OCI-LY7 (cell line): ENCODE measurements at regions not wholly inside any gene's neighbourhood (a gene's known extent, or its start where the extent isn't known, plus 50 kb on each side); places are given as distances from the start of the nearest gene placed in this dataset.

ENCODE experiments used
- BruUV-seq: library from RNA; stranded (reverse); fragments of 400-500 nt; replicated peaks from 2 replicates; lab custom pipeline; 2021; lab: Mats Ljungman, UMichigan
- CTCF ChIA-PET: fragments of 300-600 bp; sonication (Branson Sonifier 250); formaldehyde crosslinking; loops from one replicate; lab custom pipeline; 2022; ENCODE audit warnings: antibody characterized with exemption; ENCODE audit not compliant: unreplicated experiment; lab: Charles Lee
- POLR2A ChIA-PET: fragments of 300-600 bp; sonication (Branson Sonifier 250); formaldehyde crosslinking; loops from one replicate; lab custom pipeline; 2022; ENCODE audit warnings: antibody characterized with exemption; lab: Charles Lee
- DNase-seq: peaks from one replicate; pipeline ENCODE4 v3.0.0-alpha.2; 2015; ENCODE audit warnings: low spot score
- H2AFZ ChIP-seq: fragments of 200-600 bp; sonication (generic), shearing (Covaris generic); 2 replicates; pipeline ENCODE4 v1.6.1; 2014; ENCODE audit warnings: mild to moderate bottlenecking, antibody characterized with exemption, low read length, moderate library complexity
- H3K27ac ChIP-seq: fragments of 200-600 bp; sonication (generic); 2 replicates; pipeline ENCODE4 v1.5.1; 2014; ENCODE audit warnings: mixed run types, low read depth, mild to moderate bottlenecking, moderate library complexity, low read length, inconsistent platforms; ENCODE audit not compliant: poor library complexity, severe bottlenecking
- H3K36me3 ChIP-seq: fragments of 200-600 bp; sonication (generic); 2 replicates; pipeline ENCODE4 v1.6.1; 2014; ENCODE audit warnings: mild to moderate bottlenecking, antibody characterized with exemption, low read length, moderate library complexity, mixed read lengths; ENCODE audit not compliant: insufficient read depth
- H3K4me1 ChIP-seq: fragments of 200-600 bp; sonication (generic); 2 replicates; pipeline ENCODE4 v1.5.1; 2014; ENCODE audit warnings: mild to moderate bottlenecking, low read length; ENCODE audit not compliant: insufficient read depth, poor library complexity, severe bottlenecking
- H3K4me2 ChIP-seq: fragments of 200-600 bp; sonication (generic); 2 replicates; pipeline ENCODE4 v1.6.1; 2014; ENCODE audit warnings: mild to moderate bottlenecking, low read length
- H3K4me3 ChIP-seq: fragments of 200-600 bp; sonication (generic); 2 replicates; pipeline ENCODE4 v1.5.1; 2014; ENCODE audit warnings: mild to moderate bottlenecking, low read depth, low read length; ENCODE audit not compliant: poor library complexity, severe bottlenecking
- H3K79me2 ChIP-seq: fragments of 200-600 bp; sonication (generic); 2 replicates; pipeline ENCODE4 v1.6.1; 2016; ENCODE audit warnings: low read depth, mild to moderate bottlenecking, low read length, moderate library complexity, mixed read lengths; ENCODE audit not compliant: insufficient read depth
- H3K9me2 ChIP-seq: fragments of 200-600 bp; sonication (generic); 2 replicates; pipeline ENCODE4 v1.6.1; 2016; ENCODE audit warnings: mild to moderate bottlenecking, low read length, mixed read lengths; ENCODE audit not compliant: insufficient read depth
- H3K9me3 ChIP-seq: fragments of 200-600 bp; sonication (generic); 2 replicates; pipeline ENCODE4 v1.6.1; 2014; ENCODE audit warnings: mild to moderate bottlenecking, mixed run types, low read length, mixed read lengths
- H4K20me1 ChIP-seq: fragments of 200-600 bp; sonication (generic); 2 replicates; pipeline ENCODE4 v1.6.1; 2014; ENCODE audit warnings: mild to moderate bottlenecking, antibody characterized with exemption, low read length, moderate library complexity, mixed read lengths; ENCODE audit not compliant: insufficient read depth
- CTCF ChIP-seq: fragments of 200-600 bp; sonication (generic); conservative IDR thresholded peaks from 2 replicates; pipeline ENCODE4 v1.5.1; 2014; ENCODE audit warnings: mild to moderate bottlenecking, antibody characterized with exemption, low read length, moderate library complexity, mixed read lengths
- EZH2phosphoT487 ChIP-seq: fragments of 200-600 bp; sonication (generic); IDR thresholded peaks from 2 replicates; pipeline ENCODE4 v1.6.1; 2018; ENCODE audit warnings: low read depth, borderline replicate concordance, mild to moderate bottlenecking, mixed run types, antibody characterized with exemption, low read length, moderate library complexity, mixed read lengths
- intact Hi-C: fragments of 100-400 bp; cut with micrococcal nuclease; formaldehyde crosslinking; loops from one replicate; pipeline ENCODE4 v1.10.0; 2022; ENCODE audit not compliant: unreplicated experiment

- BruUV-seq: no TSS peak
- no peak overlapping the region for H2AFZ ChIP-seq
- no peaks in the 10 kb centered on the region for H3K36me3 ChIP-seq
- no peak overlapping the region for H3K27ac ChIP-seq
- no peaks in the 10 kb centered on the region for H3K9me2 ChIP-seq
- ChIA-PET CTCF (no interaction called here), POLR2A (no interaction called here)
- DNase-seq: no peak
- H3K4me3 ChIP-seq: no peak overlapping the region
- no peak overlapping the region for H3K4me2 ChIP-seq
- no peak for TF ChIP-seq EZH2phosphoT487
- TF ChIP-seq CTCF: no peak
- H3K4me1 ChIP-seq: no peaks in the 10 kb centered on the region
- intact Hi-C loops: loop anchor here (10.0 kb wide), 1 partner anchor 300 kb away; no protein-coding TSS in a partner anchor
- no peaks in the 10 kb centered on the region for H4K20me1 ChIP-seq
- H3K79me2 ChIP-seq: no peaks in the 10 kb centered on the region
- H3K9me3 ChIP-seq: no peaks in the 10 kb centered on the region
Measured at GRCh38 chr2:142684667-142685066, 192.8 kb upstream of the KYNU start.

GRCh38 chr2:142682528-142682927 lies 194.9 kb upstream of the KYNU start:
- DNase-seq: no peak

More at GRCh38 chr2:142682528-142682927, 194.9 kb upstream of the KYNU start:
- no TSS peak for BruUV-seq
- Histone ChIP-seq H3K27ac (no peak overlapping the region), H3K9me3 (no peaks in the 10 kb centered on the region), H3K36me3 (no peaks in the 10 kb centered on the region), H3K4me3 (no peak overlapping the region), H3K4me2 (no peak overlapping the region), H3K4me1 (no peaks in the 10 kb centered on the region), H4K20me1 (no peaks in the 10 kb centered on the region), H3K9me2 (no peaks in the 10 kb centered on the region), H3K79me2 (no peaks in the 10 kb centered on the region), H2AFZ (no peak overlapping the region)
- intact Hi-C loops: loop anchor here (10.0 kb wide), 1 partner anchor 302 kb away; no protein-coding TSS in a partner anchor
- TF ChIP-seq CTCF (peak; percentile 41; the same call in 1 of the 2 replicates), EZH2phosphoT487 (no peak)
- POLR2A ChIA-PET: no interaction called here
- CTCF ChIA-PET: no interaction called here
